ENCODE measurements at regions not wholly inside any gene's neighbourhood (a gene's known extent, or its start where the extent isn't known, plus 50 kb on each side); places are given as distances from the start of the nearest gene placed in this dataset.

DNA sequence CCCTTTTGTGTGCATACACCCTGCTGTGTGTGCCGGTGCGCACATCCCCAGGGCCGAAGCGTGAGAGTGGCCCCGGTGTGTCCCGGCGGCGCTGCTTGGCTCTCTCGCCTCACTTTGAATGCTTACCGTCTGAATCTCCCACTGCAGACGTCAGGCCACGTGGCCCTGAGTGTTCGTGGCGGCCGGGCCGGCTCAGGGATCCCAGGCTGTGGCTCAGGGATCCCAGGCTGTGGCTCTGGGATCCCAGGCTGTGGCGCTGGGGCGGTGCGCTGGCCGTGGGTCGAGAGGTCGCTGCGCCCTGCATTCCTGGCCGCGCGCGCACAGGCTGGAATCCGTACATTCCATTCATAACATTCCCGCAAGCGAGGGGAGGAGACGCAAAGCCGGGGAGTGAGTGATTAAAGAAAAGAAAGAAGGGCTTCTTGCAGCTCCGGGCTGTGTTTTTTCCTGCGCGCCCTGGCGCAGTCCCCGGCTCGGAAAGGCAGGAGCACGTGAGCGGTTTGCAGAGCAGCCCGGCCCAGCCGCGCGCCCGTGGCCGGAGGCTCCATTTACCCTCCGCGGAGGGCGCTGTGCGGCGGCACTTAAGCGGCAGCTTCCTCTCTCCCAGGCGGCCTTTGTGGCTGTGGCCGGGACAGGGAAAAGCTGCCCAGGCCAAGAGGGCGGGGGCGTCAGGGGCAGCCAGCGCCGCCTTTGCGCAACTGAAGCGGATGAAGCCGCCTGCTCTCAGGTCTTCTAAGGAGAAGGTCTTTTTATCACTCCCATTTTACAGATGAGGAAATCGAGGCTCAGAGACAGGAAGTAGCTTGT, 87.0 kb upstream of the ALDH1L1 start:
- ChIA-PET POLR2A (no interaction called here), CTCF (no interaction called here)
- DNase-seq (ENCODE audit: extremely low spot score): no peak
- TF ChIP-seq, protein P1, sequence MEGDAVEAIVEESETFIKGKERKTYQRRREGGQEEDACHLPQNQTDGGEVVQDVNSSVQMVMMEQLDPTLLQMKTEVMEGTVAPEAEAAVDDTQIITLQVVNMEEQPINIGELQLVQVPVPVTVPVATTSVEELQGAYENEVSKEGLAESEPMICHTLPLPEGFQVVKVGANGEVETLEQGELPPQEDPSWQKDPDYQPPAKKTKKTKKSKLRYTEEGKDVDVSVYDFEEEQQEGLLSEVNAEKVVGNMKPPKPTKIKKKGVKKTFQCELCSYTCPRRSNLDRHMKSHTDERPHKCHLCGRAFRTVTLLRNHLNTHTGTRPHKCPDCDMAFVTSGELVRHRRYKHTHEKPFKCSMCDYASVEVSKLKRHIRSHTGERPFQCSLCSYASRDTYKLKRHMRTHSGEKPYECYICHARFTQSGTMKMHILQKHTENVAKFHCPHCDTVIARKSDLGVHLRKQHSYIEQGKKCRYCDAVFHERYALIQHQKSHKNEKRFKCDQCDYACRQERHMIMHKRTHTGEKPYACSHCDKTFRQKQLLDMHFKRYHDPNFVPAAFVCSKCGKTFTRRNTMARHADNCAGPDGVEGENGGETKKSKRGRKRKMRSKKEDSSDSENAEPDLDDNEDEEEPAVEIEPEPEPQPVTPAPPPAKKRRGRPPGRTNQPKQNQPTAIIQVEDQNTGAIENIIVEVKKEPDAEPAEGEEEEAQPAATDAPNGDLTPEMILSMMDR (IDR thresholded peaks at IDR 0.05; ENCODE audit: control extremely low read depth, extremely low read depth, low read depth, missing control alignments): no peak

DNA sequence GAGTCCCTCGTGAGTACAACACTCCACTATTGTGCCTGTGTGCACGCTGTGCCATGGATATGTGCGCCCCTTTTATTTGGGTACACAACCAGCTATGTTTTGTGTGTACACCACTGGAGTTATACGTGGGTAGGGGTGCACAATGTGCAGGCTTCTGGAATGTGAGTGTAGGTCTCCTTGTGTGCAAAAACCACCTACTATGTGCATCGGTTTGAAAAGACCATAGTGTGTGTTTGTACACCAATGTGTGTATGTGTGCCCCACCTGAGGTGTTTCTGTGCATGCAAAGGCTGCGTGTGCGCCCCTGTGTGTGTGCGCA, 86.4 kb upstream of the ALDH1L1 start:
- TF ChIP-seq, protein P1 (IDR thresholded peaks at IDR 0.05; ENCODE audit: control extremely low read depth, extremely low read depth, low read depth, missing control alignments): no peak
- ChIA-PET POLR2A (no interaction called here), CTCF (interaction anchor here (1.2 kb wide), 1 partner anchor 256 kb away, joined by 3 read pairs; no protein-coding TSS in a partner anchor)
- DNase-seq (ENCODE audit: extremely low spot score): no peak

DNA sequence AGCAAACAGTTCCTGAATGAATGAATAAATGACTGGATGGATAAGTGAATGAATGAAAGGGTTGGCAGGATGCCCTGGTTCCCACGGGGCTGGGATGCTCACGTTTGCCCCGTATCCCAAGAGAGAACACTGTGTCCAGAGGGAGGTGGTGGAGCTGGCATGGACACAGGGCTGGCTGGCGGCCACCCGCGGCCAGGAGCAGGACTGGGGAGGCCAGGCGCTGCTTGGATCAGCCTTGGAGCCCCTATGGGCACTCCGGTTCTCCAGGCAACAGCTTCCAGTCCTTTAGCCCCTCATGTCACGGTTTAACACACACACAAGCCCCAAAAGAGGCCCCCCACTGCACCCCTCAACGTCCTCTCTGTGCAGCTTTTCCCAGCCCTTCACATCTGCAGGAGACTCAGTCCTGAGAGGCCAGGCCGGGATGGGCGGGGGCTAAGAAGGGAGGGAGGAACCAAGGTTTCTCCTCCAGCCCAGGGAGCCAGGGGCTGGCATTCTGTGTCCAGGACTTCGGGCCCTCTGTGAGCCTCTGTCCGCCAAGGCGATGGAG, 86.0 kb upstream of the ALDH1L1 start:
- ChIA-PET POLR2A (no interaction called here), CTCF (interaction anchor here (1.2 kb wide), 1 partner anchor 256 kb away, joined by 3 read pairs; no protein-coding TSS in a partner anchor)
- DNase-seq (ENCODE audit: extremely low spot score): no peak
- TF ChIP-seq, protein P1 (IDR thresholded peaks at IDR 0.05; ENCODE audit: control extremely low read depth, extremely low read depth, low read depth, missing control alignments): no peak

DNA sequence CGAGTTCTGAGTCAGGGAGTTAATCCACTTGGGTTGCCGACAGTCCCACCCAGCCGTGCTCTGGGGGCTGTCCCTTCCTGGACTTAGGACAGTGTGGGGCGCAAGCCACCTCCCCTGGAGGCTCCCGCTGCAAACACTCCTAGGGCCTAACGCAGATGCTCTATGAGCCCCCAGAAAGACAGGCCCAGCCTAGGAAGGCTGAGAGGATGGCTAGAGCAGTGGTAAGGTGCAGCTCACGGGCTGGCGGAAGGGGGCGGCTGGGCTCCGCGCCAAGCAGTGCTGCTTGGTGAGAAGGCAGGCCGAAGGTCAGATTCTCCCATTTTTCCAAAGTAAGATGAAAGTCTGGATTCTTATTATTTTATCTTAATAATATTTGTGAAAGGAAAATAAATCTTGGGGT, 84.6 kb upstream of the ALDH1L1 start:
- no peak for DNase-seq (ENCODE audit: extremely low spot score)
- ChIA-PET POLR2A (no interaction called here), CTCF (no interaction called here)
- TF ChIP-seq, protein P1 (IDR thresholded peaks at IDR 0.05; ENCODE audit: control extremely low read depth, extremely low read depth, low read depth, missing control alignments): no peak

DNA sequence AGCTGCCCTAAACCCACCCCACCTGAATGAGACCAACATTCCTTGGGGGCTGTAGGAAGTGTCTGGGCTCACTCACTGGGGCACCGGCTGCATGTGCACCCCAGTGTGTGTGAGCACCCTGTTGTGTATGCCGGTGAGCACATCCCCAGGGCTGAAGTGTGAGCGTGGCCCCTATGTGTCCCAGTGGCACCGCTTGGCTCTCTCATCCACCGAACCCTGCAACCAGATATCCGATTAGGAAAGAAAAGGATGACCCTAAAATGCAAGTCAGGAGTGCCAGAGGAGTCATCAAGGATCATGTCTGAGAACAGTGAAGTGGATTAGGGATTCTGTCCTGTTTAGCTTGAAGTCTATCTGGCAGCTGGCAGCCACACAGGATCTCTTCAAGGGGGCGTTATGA, 84.0 kb upstream of the ALDH1L1 start:
- TF ChIP-seq, protein P1 (IDR thresholded peaks at IDR 0.05; ENCODE audit: control extremely low read depth, extremely low read depth, low read depth, missing control alignments): no peak
- ChIA-PET CTCF (no interaction called here), POLR2A (no interaction called here)
- DNase-seq (ENCODE audit: extremely low spot score): no peak

DNA sequence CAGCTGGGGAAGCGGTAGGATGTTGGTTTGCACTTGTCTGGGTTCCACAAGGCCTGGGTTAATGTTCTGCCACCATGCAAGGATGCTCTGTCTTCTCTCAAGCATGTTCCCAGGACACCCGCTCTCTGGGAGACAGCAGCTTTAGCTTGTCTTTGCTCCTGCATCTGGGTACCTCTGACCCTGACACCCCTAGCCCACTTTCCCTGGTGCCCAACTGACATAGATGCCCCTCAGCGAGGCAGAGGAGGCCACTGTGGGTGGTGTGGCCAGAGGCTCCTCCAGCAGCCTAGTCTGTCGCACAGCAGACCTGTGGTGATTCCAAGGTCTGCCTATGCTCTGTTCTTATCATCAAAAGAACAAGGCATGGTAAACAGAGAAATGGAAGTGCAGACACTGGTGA, 83.6 kb upstream of the ALDH1L1 start:
- ChIA-PET POLR2A (no interaction called here), CTCF (no interaction called here)
- no peak for DNase-seq (ENCODE audit: extremely low spot score)
- TF ChIP-seq, protein P1 (IDR thresholded peaks at IDR 0.05; ENCODE audit: control extremely low read depth, extremely low read depth, low read depth, missing control alignments): no peak

All from GM10248 (cell line).